ENCODE measurements at regions not wholly inside any gene's neighbourhood (a gene's known extent, or its start where the extent isn't known, plus 50 kb on each side); places are given as distances from the start of the nearest gene placed in this dataset.

DNA sequence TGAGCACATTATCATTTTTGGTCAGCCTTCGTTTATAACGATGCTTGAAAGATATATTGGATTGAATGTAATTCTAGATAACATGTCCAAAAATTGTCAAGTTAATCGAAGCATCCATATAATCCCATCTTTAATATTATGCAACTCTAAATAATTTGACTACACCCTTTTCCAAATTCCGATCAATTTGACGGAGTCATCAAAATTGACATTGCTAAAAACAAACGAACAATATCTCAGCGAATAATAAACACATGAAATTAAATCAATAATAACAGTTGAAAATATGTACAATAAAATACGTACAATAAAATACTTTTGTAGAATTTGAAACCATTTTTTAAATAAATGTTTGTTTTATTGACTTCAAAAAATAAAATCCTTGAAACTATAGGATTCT is 1516.4 kb downstream of the EFNB2 start:
- DNase-seq (ENCODE audit: low read depth): no peak
- TF ChIP-seq, protein P1, sequence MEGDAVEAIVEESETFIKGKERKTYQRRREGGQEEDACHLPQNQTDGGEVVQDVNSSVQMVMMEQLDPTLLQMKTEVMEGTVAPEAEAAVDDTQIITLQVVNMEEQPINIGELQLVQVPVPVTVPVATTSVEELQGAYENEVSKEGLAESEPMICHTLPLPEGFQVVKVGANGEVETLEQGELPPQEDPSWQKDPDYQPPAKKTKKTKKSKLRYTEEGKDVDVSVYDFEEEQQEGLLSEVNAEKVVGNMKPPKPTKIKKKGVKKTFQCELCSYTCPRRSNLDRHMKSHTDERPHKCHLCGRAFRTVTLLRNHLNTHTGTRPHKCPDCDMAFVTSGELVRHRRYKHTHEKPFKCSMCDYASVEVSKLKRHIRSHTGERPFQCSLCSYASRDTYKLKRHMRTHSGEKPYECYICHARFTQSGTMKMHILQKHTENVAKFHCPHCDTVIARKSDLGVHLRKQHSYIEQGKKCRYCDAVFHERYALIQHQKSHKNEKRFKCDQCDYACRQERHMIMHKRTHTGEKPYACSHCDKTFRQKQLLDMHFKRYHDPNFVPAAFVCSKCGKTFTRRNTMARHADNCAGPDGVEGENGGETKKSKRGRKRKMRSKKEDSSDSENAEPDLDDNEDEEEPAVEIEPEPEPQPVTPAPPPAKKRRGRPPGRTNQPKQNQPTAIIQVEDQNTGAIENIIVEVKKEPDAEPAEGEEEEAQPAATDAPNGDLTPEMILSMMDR (IDR thresholded peaks at IDR 0.05; ENCODE audit: insufficient read depth, low read length, severe bottlenecking): no peak
- Histone ChIP-seq H3K27me3 (ENCODE audit: control insufficient read depth, insufficient read depth, low read length) (no peaks in the 10 kb centered on the region), H3K4me3 (ENCODE audit: low read depth, low read length) (no peak overlapping the region), H3K36me3 (ENCODE audit: control insufficient read depth, insufficient read depth, low read length) (no peaks in the 10 kb centered on the region)
- no peak for FAIRE-seq

DNA sequence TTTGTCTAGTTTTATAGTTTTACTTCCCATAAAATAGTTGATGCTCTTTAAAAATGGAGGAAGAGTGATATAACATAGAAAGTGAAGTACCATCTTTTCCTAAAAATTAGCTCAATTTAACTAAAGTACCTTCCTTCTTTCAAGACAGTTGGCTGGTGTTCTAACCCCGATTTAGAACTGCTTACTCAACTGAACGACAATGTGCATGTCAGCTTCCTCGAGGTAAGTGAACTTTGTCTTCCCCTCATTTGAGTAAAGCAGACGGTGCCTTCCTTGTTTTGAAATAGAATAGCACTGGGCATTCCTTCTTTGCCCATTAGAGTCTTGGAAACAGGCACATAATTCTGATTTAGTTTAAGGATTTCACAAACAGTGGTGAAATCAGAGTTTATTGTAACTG is 1519.2 kb downstream of the EFNB2 start:
- no peaks in the 10 kb centered on the region for H3K27me3 ChIP-seq (ENCODE audit: control insufficient read depth, insufficient read depth, low read length)
- no peak for DNase-seq (ENCODE audit: low read depth)
- H3K4me3 ChIP-seq (ENCODE audit: low read depth, low read length): no peak overlapping the region
- no peak for FAIRE-seq
- TF ChIP-seq, protein P1 (IDR thresholded peaks at IDR 0.05; ENCODE audit: insufficient read depth, low read length, severe bottlenecking): no peak
- no peaks in the 10 kb centered on the region for H3K36me3 ChIP-seq (ENCODE audit: control insufficient read depth, insufficient read depth, low read length)

DNA sequence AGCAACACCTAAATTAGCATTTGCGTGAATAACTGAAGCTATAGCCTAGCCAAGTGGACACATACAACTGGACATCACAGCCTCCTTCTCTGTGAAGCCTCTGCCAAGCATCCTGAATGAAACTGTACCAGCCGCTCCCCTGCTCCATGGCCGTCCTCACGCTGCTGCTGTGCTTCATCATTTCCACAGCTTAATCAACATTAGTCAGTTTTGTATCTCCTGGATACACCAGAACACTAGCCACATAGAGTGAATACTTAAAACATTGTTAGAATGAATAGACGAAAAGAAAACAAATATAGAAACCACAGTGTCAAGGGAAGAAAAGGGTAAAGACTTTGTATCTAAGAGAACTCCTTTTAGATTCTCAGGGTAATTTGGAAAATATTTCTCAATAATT is 1526.9 kb downstream of the EFNB2 start:
- DNase-seq (ENCODE audit: low read depth): no peak
- FAIRE-seq: no peak
- Histone ChIP-seq H3K27me3 (ENCODE audit: control insufficient read depth, insufficient read depth, low read length) (no peaks in the 10 kb centered on the region), H3K4me3 (ENCODE audit: low read depth, low read length) (no peak overlapping the region), H3K36me3 (ENCODE audit: control insufficient read depth, insufficient read depth, low read length) (no peaks in the 10 kb centered on the region)
- TF ChIP-seq, protein P1 (IDR thresholded peaks at IDR 0.05; ENCODE audit: insufficient read depth, low read length, severe bottlenecking): no peak

DNA sequence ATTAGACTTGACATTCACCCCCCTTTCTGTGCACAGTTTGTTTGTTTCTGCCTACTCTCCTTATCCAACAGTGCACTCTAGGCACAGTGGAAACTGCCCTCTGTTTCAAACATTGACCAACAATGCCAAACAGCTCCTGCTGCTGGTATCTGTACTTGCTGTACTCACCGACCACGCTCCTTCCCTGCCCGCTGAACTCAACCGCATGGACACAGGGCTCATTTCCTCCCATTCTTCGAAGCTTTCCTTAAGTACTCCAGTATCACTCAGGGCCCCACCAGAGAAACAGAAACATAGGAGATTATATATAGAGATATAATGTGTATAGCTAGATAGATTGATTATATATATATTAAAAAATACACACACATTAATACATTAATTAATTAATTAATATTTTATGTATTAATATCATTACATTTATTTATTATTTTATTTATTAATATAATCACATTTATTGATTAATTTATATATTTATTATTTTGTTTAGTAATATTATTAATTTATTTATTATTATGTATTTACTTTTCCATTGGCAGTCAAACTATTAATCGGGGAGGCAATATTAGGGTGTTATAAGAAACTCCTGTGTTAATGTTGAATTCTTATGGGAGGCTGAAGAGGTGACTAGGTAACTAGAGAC is 1528.2 kb downstream of the EFNB2 start:
- TF ChIP-seq, protein P1 (IDR thresholded peaks at IDR 0.05; ENCODE audit: insufficient read depth, low read length, severe bottlenecking): no peak
- DNase-seq (ENCODE audit: low read depth) (no peak), FAIRE-seq (no peak)

DNA sequence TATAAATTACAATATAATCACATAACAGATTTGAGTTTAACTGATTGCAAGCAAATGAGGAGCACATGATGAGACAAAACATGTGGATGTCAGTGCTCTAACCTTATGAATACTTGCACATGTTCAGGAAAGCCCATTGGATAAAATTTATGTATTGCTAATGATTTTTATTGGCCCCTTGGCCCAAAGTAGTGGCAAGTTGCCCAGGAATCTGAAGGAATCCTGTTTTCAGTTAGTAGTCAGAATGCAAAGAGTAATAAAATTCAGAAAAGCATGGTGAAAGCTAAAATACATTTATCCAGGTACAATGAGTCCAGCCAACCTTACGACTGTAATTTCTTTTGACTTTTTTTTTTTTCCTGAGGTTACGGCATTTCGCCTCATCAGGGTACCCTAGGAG is 1539.4 kb downstream of the EFNB2 start:
- TF ChIP-seq, protein P1 (IDR thresholded peaks at IDR 0.05; ENCODE audit: insufficient read depth, low read length, severe bottlenecking): no peak
- H3K36me3 ChIP-seq (ENCODE audit: control insufficient read depth, insufficient read depth, low read length): no peaks in the 10 kb centered on the region
- no peak for FAIRE-seq

More for the DNA sequence above, 1528.2 kb downstream of the EFNB2 start:
- Histone ChIP-seq H3K4me3 (ENCODE audit: low read depth, low read length) (no peak overlapping the region), H3K27me3 (ENCODE audit: control insufficient read depth, insufficient read depth, low read length) (no peaks in the 10 kb centered on the region), H3K36me3 (ENCODE audit: control insufficient read depth, insufficient read depth, low read length) (no peaks in the 10 kb centered on the region)

DNA sequence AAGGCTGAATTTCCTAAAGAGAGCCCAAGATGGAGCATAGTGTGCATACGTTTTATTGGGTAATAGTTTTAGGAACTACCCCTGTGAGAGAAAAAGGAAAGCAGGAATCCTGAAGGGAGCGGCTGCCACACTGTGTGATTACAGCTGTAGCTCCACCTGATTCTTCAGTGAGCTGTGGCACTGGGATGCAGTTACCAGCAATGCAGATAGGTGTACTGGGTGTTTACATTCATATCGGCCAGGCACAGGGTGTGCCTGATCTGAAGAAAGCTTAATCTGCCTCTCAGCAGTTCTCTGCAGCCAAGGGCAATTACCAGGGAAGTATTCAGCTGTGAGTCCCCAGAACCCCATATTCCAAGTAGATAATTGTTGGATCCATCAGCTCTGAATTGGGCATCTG is 1541.8 kb downstream of the EFNB2 start:
- FAIRE-seq (no peak), DNase-seq (ENCODE audit: low read depth) (no peak)
- H3K4me3 ChIP-seq (ENCODE audit: low read depth, low read length): no peak overlapping the region

More for the DNA sequence above, 1539.4 kb downstream of the EFNB2 start:
- H3K4me3 ChIP-seq (ENCODE audit: low read depth, low read length): no peak overlapping the region
- DNase-seq (ENCODE audit: low read depth): no peak
- no peaks in the 10 kb centered on the region for H3K27me3 ChIP-seq (ENCODE audit: control insufficient read depth, insufficient read depth, low read length)

More for the DNA sequence above, 1541.8 kb downstream of the EFNB2 start:
- TF ChIP-seq, protein P1 (IDR thresholded peaks at IDR 0.05; ENCODE audit: insufficient read depth, low read length, severe bottlenecking): no peak
- Histone ChIP-seq H3K27me3 (ENCODE audit: control insufficient read depth, insufficient read depth, low read length) (no peaks in the 10 kb centered on the region), H3K36me3 (ENCODE audit: control insufficient read depth, insufficient read depth, low read length) (no peaks in the 10 kb centered on the region)
